ENCODE measurements at regions not wholly inside any gene's neighbourhood (a gene's known extent, or its start where the extent isn't known, plus 50 kb on each side); places are given as distances from the start of the nearest gene placed in this dataset.

- no peaks in the 10 kb centered on the region for H3K4me1 ChIP-seq
- no peaks in the 10 kb centered on the region for H3K27me3 ChIP-seq (replicated peaks in 1 of 7)
- no peaks in the 10 kb centered on the region for H3K36me3 ChIP-seq
- no peak overlapping the region for H3K4me3 ChIP-seq
- DNase-seq: no peak
- intact Hi-C loops (cut with DNase I; ENCODE audit: low total_unique reads): no loop called here
- H3K27ac ChIP-seq: no peak overlapping the region
- TF ChIP-seq, protein P1, sequence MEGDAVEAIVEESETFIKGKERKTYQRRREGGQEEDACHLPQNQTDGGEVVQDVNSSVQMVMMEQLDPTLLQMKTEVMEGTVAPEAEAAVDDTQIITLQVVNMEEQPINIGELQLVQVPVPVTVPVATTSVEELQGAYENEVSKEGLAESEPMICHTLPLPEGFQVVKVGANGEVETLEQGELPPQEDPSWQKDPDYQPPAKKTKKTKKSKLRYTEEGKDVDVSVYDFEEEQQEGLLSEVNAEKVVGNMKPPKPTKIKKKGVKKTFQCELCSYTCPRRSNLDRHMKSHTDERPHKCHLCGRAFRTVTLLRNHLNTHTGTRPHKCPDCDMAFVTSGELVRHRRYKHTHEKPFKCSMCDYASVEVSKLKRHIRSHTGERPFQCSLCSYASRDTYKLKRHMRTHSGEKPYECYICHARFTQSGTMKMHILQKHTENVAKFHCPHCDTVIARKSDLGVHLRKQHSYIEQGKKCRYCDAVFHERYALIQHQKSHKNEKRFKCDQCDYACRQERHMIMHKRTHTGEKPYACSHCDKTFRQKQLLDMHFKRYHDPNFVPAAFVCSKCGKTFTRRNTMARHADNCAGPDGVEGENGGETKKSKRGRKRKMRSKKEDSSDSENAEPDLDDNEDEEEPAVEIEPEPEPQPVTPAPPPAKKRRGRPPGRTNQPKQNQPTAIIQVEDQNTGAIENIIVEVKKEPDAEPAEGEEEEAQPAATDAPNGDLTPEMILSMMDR (IDR thresholded peaks at IDR 0.05 in 8 of 11, conservative IDR thresholded peaks at IDR 0.05 in 3 of 11): no peak
- no peak for TF ChIP-seq POLR2AphosphoS5 (IDR thresholded peaks at IDR 0.05)
- no peak for TF ChIP-seq POLR2A (IDR thresholded peaks at IDR 0.05)
- H3K9me3 ChIP-seq: peaks cover 0 to 4% (median 0%) of the 10 kb centered on the region in 8 donors
- WGBS, 5 donors: 86 to 93% (median 87%) methylated on average over 3 of the region's 3 CpGs
These were observed 930.5 kb upstream of the SLITRK1 start for GRCh38 chr13:84812789-84813188.

- DNase-seq: no peak
- H3K4me1 ChIP-seq: no peaks in the 10 kb centered on the region
- no peaks in the 10 kb centered on the region for H3K36me3 ChIP-seq
- WGBS, 5 donors: 68 to 85% (median 83%) methylated on average over 2 of the region's 2 CpGs
- intact Hi-C loops (cut with DNase I; ENCODE audit: low total_unique reads): no loop called here
- no peaks in the 10 kb centered on the region for H3K9me3 ChIP-seq
- TF ChIP-seq POLR2AphosphoS5 (IDR thresholded peaks at IDR 0.05) (no peak), POLR2A (IDR thresholded peaks at IDR 0.05) (no peak)
- TF ChIP-seq, protein P1 (IDR thresholded peaks at IDR 0.05 in 8 of 11, conservative IDR thresholded peaks at IDR 0.05 in 3 of 11): no peak
- no peak overlapping the region for H3K4me3 ChIP-seq
- no peaks in the 10 kb centered on the region for H3K27me3 ChIP-seq (replicated peaks in 1 of 7)
- no peak overlapping the region for H3K27ac ChIP-seq
These were observed 929.8 kb upstream of the SLITRK1 start for GRCh38 chr13:84812078-84812477.

DNA sequence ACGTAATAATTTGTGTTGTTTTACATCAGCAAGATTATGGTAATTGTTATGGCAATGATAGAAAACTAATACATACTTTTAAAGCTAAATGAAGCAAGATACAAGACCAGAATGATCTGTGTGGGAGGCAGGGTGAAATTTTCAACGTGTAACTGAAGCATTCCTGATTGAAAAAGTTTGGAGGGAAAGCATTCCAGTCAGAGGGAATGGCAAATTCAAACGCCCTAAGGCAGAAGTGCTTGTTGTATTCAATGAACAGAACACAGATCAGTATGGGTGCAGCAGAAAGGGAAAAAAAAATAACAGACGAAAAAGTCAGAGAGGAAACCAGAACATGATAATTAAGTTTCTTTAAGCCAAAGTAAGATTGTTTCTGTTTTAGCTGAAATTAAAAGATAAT is 928.5 kb upstream of the SLITRK1 start:
- Histone ChIP-seq H3K4me3 (no peak overlapping the region), H3K27ac (no peak overlapping the region), H3K9me3 (no peaks in the 10 kb centered on the region), H3K4me1 (no peaks in the 10 kb centered on the region), H3K27me3 (replicated peaks in 1 of 7) (no peaks in the 10 kb centered on the region), H3K36me3 (no peaks in the 10 kb centered on the region)
- no peak for DNase-seq
- TF ChIP-seq POLR2AphosphoS5 (IDR thresholded peaks at IDR 0.05): no peak
- TF ChIP-seq, protein P1 (IDR thresholded peaks at IDR 0.05 in 8 of 11, conservative IDR thresholded peaks at IDR 0.05 in 3 of 11): no peak
- TF ChIP-seq POLR2A (IDR thresholded peaks at IDR 0.05): no peak
- WGBS, 5 donors: 51 to 67% (median 62%) methylated on average over 4 of the region's 4 CpGs
- intact Hi-C loops (cut with DNase I; ENCODE audit: low total_unique reads): no loop called here

DNA sequence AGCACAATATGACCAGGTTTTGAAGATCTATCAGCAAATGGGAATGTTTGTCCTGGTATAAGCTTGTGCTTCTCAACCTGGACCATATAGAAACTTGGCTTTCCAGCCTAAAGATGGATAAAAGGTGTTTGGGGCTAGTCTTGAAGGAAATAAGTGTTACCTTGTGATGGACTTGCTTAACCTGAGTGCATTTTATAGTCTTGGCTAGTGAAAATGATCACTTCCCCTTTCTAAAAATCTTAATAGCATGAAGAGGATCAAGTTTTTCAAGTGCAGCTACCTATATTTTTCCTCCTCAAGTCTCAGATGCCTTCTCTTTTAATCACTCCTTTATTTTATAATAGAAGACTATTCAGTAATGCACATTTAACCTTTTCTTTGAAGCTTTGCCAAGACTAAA is 919.8 kb upstream of the SLITRK1 start:
- no peaks in the 10 kb centered on the region for H3K36me3 ChIP-seq
- no peak overlapping the region for H3K27ac ChIP-seq
- no peak for DNase-seq
- H3K4me1 ChIP-seq: no peaks in the 10 kb centered on the region
- no peaks in the 10 kb centered on the region for H3K27me3 ChIP-seq (replicated peaks in 1 of 7)
- TF ChIP-seq POLR2A (IDR thresholded peaks at IDR 0.05) (no peak), POLR2AphosphoS5 (IDR thresholded peaks at IDR 0.05) (no peak)
- TF ChIP-seq, protein P1 (IDR thresholded peaks at IDR 0.05 in 8 of 11, conservative IDR thresholded peaks at IDR 0.05 in 3 of 11): no peak
- no peaks in the 10 kb centered on the region for H3K9me3 ChIP-seq
- no peak overlapping the region for H3K4me3 ChIP-seq
- intact Hi-C loops (cut with DNase I; ENCODE audit: low total_unique reads): no loop called here
